ENCODE measurements at regions not wholly inside any gene's neighbourhood (a gene's known extent, or its start where the extent isn't known, plus 50 kb on each side); places are given as distances from the start of the nearest gene placed in this dataset.

- H3K36me3 Mint-ChIP-seq = no peaks in the 10 kb centered on the region
- Histone ChIP-seq H3K27ac (ENCODE audit: low read depth, low read length) (no peak overlapping the region), H3K27me3 (ENCODE audit: insufficient read depth, low read length) (peaks cover 20% of the 10 kb centered on the region), H3K9me3 (ENCODE audit: control insufficient read depth in 1 of 2, low read length in 2 of 2) (no peaks in the 10 kb centered on the region), H3K4me1 (ENCODE audit: insufficient read depth, low read length) (peaks cover 24% of the 10 kb centered on the region), H3K36me3 (ENCODE audit: insufficient read depth, low read length) (no peaks in the 10 kb centered on the region), H3K4me3 (ENCODE audit: low read length in 2 of 2) (no peak overlapping the region)
- ChIA-PET POLR2A (ENCODE audit: partially characterized antibody) (no interaction called here), CTCF (ENCODE audit: partially characterized antibody) (no interaction called here)
- intact Hi-C loops (cut with micrococcal nuclease) = no loop called here
- peaks cover 5 to 30% (median 16%) of the 10 kb centered on the region in 4 donors for H3K4me1 Mint-ChIP-seq
- peak in 2 of 5 donors; percentile 2 to 5 for DNase-seq
- peaks cover 32 to 57% of the 10 kb centered on the region in 2 donors for H3K27me3 Mint-ChIP-seq
- H3K9me3 Mint-ChIP-seq = no peaks in the 10 kb centered on the region
- H3K4me3 Mint-ChIP-seq = peak overlapping the region; percentile 61 to 77 (median 68)
- no peak overlapping the region for H3K27ac Mint-ChIP-seq
Observed at GRCh38 chr7:128167791-128168666, 73.0 kb upstream of the LEP start.

- ChIA-PET POLR2A (ENCODE audit: partially characterized antibody) (no interaction called here), CTCF (ENCODE audit: partially characterized antibody) (no interaction called here)
- H3K9me3 Mint-ChIP-seq = no peaks in the 10 kb centered on the region
- no peak overlapping the region for H3K27ac Mint-ChIP-seq
- intact Hi-C loops (cut with micrococcal nuclease) = no loop called here
- peaks cover 5 to 30% (median 16%) of the 10 kb centered on the region in 4 donors for H3K4me1 Mint-ChIP-seq
- Histone ChIP-seq H3K27ac (ENCODE audit: low read depth, low read length) (no peak overlapping the region), H3K36me3 (ENCODE audit: insufficient read depth, low read length) (no peaks in the 10 kb centered on the region), H3K9me3 (ENCODE audit: control insufficient read depth in 1 of 2, low read length in 2 of 2) (no peaks in the 10 kb centered on the region), H3K27me3 (ENCODE audit: insufficient read depth, low read length) (peaks cover 20% of the 10 kb centered on the region), H3K4me1 (ENCODE audit: insufficient read depth, low read length) (peaks cover 24% of the 10 kb centered on the region), H3K4me3 (ENCODE audit: low read length in 2 of 2) (no peak overlapping the region)
- H3K36me3 Mint-ChIP-seq = no peaks in the 10 kb centered on the region
- H3K4me3 Mint-ChIP-seq = peak overlapping the region; percentile 61 to 77 (median 68)
- peaks cover 32 to 51% of the 10 kb centered on the region in 2 donors for H3K27me3 Mint-ChIP-seq
- peak in 2 of 5 donors; percentile 6 to 9 for DNase-seq
Observed at GRCh38 chr7:128168667-128169210, 72.3 kb upstream of the LEP start.

GRCh38 chr7:128170461-128170860 lies 70.6 kb upstream of the LEP start:
- no peaks in the 10 kb centered on the region for H3K36me3 Mint-ChIP-seq
- peaks cover 2 to 25% (median 13%) of the 10 kb centered on the region in 4 donors for H3K4me1 Mint-ChIP-seq
- intact Hi-C loops (cut with micrococcal nuclease) = no loop called here
- no peak for DNase-seq
- peaks cover 28 to 44% of the 10 kb centered on the region in 2 donors for H3K27me3 Mint-ChIP-seq
- Histone ChIP-seq H3K4me1 (ENCODE audit: insufficient read depth, low read length) (peaks cover 24% of the 10 kb centered on the region), H3K36me3 (ENCODE audit: insufficient read depth, low read length) (no peaks in the 10 kb centered on the region), H3K4me3 (ENCODE audit: low read length in 2 of 2) (no peak overlapping the region), H3K27ac (ENCODE audit: low read depth, low read length) (no peak overlapping the region), H3K9me3 (ENCODE audit: control insufficient read depth in 1 of 2, low read length in 2 of 2) (no peaks in the 10 kb centered on the region), H3K27me3 (ENCODE audit: insufficient read depth, low read length) (peaks cover 20% of the 10 kb centered on the region)
- ChIA-PET CTCF (ENCODE audit: partially characterized antibody) (interaction anchor here (1.7 kb wide), 1 partner anchor 35 kb away, joined by 7 read pairs; no protein-coding TSS in a partner anchor), POLR2A (ENCODE audit: partially characterized antibody) (no interaction called here)
- H3K27ac Mint-ChIP-seq = no peak overlapping the region
- no peaks in the 10 kb centered on the region for H3K9me3 Mint-ChIP-seq
- H3K4me3 Mint-ChIP-seq = no peak overlapping the region

GRCh38 chr7:128171342-128171918 lies 69.6 kb upstream of the LEP start:
- Histone ChIP-seq H3K27ac (ENCODE audit: low read depth, low read length) (no peak overlapping the region), H3K4me3 (ENCODE audit: low read length in 2 of 2) (no peak overlapping the region), H3K27me3 (ENCODE audit: insufficient read depth, low read length) (peaks cover 20% of the 10 kb centered on the region), H3K36me3 (ENCODE audit: insufficient read depth, low read length) (no peaks in the 10 kb centered on the region), H3K9me3 (ENCODE audit: control insufficient read depth in 1 of 2, low read length in 2 of 2) (no peaks in the 10 kb centered on the region), H3K4me1 (ENCODE audit: insufficient read depth, low read length) (peaks cover 18% of the 10 kb centered on the region)
- ChIA-PET CTCF (ENCODE audit: partially characterized antibody) (no interaction called here), POLR2A (ENCODE audit: partially characterized antibody) (no interaction called here)
- Mint-ChIP-seq H3K27ac (no peak overlapping the region), H3K36me3 (no peaks in the 10 kb centered on the region), H3K4me1 (peaks cover 2 to 22% (median 10%) of the 10 kb centered on the region in 4 donors), H3K27me3 (peaks cover 27 to 38% of the 10 kb centered on the region in 2 donors), H3K4me3 (no peak overlapping the region), H3K9me3 (no peaks in the 10 kb centered on the region)
- no peak for DNase-seq
- intact Hi-C loops (cut with micrococcal nuclease) = no loop called here

GRCh38 chr7:128172151-128172550 lies 68.9 kb upstream of the LEP start:
- no peak for DNase-seq
- intact Hi-C loops (cut with micrococcal nuclease) = no loop called here
- Histone ChIP-seq H3K4me1 (ENCODE audit: insufficient read depth, low read length) (peaks cover 13% of the 10 kb centered on the region), H3K27ac (ENCODE audit: low read depth, low read length) (no peak overlapping the region), H3K9me3 (ENCODE audit: control insufficient read depth in 1 of 2, low read length in 2 of 2) (no peaks in the 10 kb centered on the region), H3K36me3 (ENCODE audit: insufficient read depth, low read length) (no peaks in the 10 kb centered on the region), H3K4me3 (ENCODE audit: low read length in 2 of 2) (no peak overlapping the region), H3K27me3 (ENCODE audit: insufficient read depth, low read length) (peaks cover 20% of the 10 kb centered on the region)
- H3K27me3 Mint-ChIP-seq = peaks cover 27 to 44% of the 10 kb centered on the region in 2 donors
- no peaks in the 10 kb centered on the region for H3K9me3 Mint-ChIP-seq
- H3K4me1 Mint-ChIP-seq = peaks cover 2 to 22% (median 10%) of the 10 kb centered on the region in 4 donors
- CTCF ChIA-PET (ENCODE audit: partially characterized antibody) = interaction anchor here (1.4 kb wide), 1 partner anchor 464 kb away, joined by 3 read pairs; no protein-coding TSS in a partner anchor
- no peak overlapping the region for H3K4me3 Mint-ChIP-seq
- H3K27ac Mint-ChIP-seq = no peak overlapping the region
- POLR2A ChIA-PET (ENCODE audit: partially characterized antibody) = no interaction called here
- H3K36me3 Mint-ChIP-seq = no peaks in the 10 kb centered on the region

GRCh38 chr7:128172963-128173362 lies 68.1 kb upstream of the LEP start:
- no peak overlapping the region for H3K4me3 Mint-ChIP-seq
- Histone ChIP-seq H3K4me3 (ENCODE audit: low read length in 2 of 2) (no peak overlapping the region), H3K27ac (ENCODE audit: low read depth, low read length) (no peak overlapping the region), H3K9me3 (ENCODE audit: control insufficient read depth in 1 of 2, low read length in 2 of 2) (no peaks in the 10 kb centered on the region), H3K27me3 (ENCODE audit: insufficient read depth, low read length) (peaks cover 17% of the 10 kb centered on the region), H3K36me3 (ENCODE audit: insufficient read depth, low read length) (no peaks in the 10 kb centered on the region), H3K4me1 (ENCODE audit: insufficient read depth, low read length) (peaks cover 7% of the 10 kb centered on the region)
- POLR2A ChIA-PET (ENCODE audit: partially characterized antibody) = no interaction called here
- intact Hi-C loops (cut with micrococcal nuclease) = no loop called here
- no peak for DNase-seq
- H3K9me3 Mint-ChIP-seq = no peaks in the 10 kb centered on the region
- H3K27me3 Mint-ChIP-seq = peaks cover 31 to 47% of the 10 kb centered on the region in 2 donors
- no peaks in the 10 kb centered on the region for H3K36me3 Mint-ChIP-seq
- no peak overlapping the region for H3K27ac Mint-ChIP-seq
- H3K4me1 Mint-ChIP-seq = peaks cover 2 to 21% (median 9%) of the 10 kb centered on the region in 4 donors
- CTCF ChIA-PET (ENCODE audit: partially characterized antibody) = interaction anchor here (1.4 kb wide), 1 partner anchor 465 kb away, joined by 3 read pairs; no protein-coding TSS in a partner anchor

- CTCF ChIA-PET (ENCODE audit: partially characterized antibody) = no interaction called here
- POLR2A ChIA-PET (ENCODE audit: partially characterized antibody) = no interaction called here
- H3K27ac ChIP-seq (ENCODE audit: low read depth, low read length) = no peak overlapping the region
Observed at GRCh38 chr7:128174386-128174785, 66.7 kb upstream of the LEP start.

More at GRCh38 chr7:128174386-128174785, 66.7 kb upstream of the LEP start:
- H3K27ac Mint-ChIP-seq = no peak overlapping the region
- peaks cover 20 to 37% of the 10 kb centered on the region in 2 donors for H3K27me3 Mint-ChIP-seq
- no peaks in the 10 kb centered on the region for H3K36me3 ChIP-seq (ENCODE audit: insufficient read depth, low read length)
- H3K4me3 Mint-ChIP-seq = no peak overlapping the region
- H3K27me3 ChIP-seq (ENCODE audit: insufficient read depth, low read length) = peaks cover 4% of the 10 kb centered on the region
- H3K4me1 ChIP-seq (ENCODE audit: insufficient read depth, low read length) = no peaks in the 10 kb centered on the region
- no peaks in the 10 kb centered on the region for H3K9me3 Mint-ChIP-seq
- DNase-seq = no peak
- peaks cover 0 to 7% (median 0%) of the 10 kb centered on the region in 4 donors for H3K4me1 Mint-ChIP-seq
- intact Hi-C loops (cut with micrococcal nuclease) = no loop called here
- no peak overlapping the region for H3K4me3 ChIP-seq (ENCODE audit: low read length in 2 of 2)
- no peaks in the 10 kb centered on the region for H3K9me3 ChIP-seq (ENCODE audit: control insufficient read depth in 1 of 2, low read length in 2 of 2)
- no peaks in the 10 kb centered on the region for H3K36me3 Mint-ChIP-seq
